OCI-M1 (cell line): ENCODE measurements at regions not wholly inside any gene's neighbourhood (a gene's known extent, or its start where the extent isn't known, plus 50 kb on each side); places are given as distances from the start of the nearest gene placed in this dataset.

Experiments
- DNase-seq: peaks from one replicate; lab custom pipeline; 2025; lab: John Stamatoyannopoulos, UW

DNA sequence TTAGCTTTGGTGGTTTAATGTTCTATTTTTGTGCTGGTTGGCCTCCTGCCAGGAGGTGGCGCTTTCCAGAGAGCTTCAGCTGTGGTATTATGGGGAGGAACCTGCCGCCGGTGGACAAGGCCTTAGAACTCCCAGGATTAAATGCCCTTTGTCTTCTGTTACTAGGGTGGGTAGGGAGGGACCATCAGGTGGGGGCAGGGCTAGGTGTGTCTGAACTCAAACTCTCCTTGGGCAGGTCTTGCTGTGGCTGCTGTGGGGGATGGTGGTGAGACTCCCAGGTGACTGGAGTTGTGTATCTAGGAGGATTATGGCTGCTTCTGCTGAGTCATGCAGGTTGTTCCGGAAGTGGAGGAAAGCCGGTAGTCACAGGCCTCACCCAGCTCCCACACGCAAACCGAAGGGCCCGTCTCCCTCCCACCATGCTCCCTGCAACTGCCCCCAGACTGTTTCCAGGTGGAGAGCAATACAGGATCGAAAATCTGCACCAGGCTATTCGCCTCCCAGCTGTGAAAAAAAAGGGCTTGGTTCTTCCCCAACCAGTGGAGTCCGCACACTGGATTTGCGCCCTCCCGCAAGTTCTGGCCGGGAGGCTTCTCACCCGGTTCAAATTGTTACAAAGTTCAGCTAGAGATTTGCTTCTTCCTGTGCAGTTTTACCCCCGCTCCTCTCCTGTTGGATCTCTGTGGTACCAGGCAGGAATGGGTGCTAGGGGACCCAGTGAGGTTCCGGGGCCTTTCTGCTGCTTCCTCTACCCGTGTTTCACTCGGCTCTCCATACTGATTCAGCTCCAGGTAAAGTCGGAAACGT is 220.5 kb downstream of the CENPF start:
- DNase-seq, result peak; percentile 33

DNA sequence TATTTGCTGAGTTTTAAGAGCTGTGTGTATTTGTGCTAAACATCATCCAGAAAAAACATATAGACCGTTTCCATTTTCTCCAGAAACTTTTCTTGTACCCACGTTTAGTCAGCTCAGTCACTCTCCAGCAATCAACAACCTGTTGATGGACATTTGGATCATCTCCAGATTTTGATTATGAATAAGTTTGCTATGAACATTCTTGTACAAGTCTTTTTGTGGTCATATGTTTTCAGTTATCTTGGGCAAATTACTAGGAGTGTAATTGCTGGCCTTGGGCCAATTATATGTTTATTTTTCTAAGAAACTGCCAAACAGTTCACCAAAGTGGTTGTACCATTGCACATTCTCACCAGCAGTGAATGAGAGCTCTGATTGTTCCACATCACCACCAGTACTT is 221.8 kb downstream of the CENPF start:
- no peak for DNase-seq

DNA sequence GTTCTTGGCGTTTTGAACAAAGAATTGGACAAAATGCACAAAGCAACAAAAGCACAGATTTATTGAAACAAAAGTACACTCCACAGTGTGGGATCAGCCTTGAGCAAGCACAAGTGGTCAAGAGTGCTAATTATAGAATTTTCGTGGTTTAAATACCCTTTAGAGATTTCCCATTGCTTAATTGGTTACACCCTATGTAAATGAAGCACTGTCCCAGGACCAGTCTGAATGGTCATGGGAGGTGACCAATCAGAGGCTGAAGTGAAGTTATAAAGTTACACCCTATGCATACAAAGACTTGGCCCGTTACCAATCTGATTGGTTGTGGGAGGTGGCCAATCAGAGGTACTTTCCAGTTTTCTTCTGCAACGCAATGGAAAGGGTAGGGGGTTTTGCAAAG is 223.6 kb downstream of the CENPF start:
- DNase-seq, result no peak

DNA sequence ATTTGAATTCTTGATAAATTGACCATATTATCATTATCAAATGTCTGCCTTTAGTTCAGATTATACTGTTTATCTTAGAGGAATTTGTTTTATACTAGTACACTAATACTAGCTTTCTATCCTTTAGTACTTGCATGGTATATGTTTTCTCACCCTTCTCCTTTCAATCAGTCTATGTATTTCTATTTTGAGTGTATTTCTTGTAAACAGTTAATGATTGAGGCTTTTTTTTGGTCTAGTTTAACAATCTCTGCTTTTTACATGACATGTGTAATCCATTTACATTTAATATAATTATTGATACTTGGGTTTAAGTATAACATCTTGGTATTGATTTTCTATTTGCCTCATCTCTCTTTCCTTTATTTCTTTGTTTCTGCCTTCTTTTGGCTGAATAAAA is 224.9 kb downstream of the CENPF start:
- no peak for DNase-seq

DNA sequence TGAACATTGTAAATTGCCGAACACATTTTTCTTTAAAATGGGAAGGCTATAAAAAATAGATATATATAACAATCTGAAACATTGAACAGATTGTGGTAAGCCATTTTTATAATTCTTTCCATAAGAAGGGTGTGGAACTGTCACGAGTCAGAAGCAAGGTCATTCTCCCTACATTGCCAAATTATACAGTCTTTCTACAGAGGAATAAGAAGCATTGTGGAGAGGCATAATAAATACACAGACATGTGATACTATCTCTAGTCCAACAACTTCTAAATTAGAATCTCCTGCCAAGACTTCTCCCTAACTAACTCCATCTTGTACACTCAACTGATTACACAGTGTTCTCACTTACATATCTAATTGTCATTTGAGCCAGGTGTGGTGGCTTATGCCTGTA is 227.9 kb downstream of the CENPF start:
- no peak for DNase-seq

DNA sequence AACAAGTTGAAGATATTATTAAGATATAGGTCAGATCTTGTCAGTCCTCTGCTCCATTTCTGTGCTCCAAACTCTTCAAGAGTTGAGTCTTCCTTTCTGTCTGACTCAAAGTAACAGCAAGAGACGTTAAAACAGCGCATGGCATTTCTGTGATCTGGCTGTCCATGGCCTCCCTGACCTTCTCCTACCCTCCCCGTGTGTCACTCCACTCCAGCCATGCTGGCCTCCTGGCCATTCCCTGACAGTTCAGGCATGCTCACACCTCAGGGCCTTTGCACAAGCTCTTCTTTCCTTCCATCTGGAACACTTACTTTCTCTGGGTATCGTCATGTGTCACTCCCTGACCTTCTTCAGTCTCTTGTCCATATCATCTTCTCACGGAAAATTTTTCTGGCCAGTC is 229.0 kb downstream of the CENPF start:
- DNase-seq, result no peak

DNA sequence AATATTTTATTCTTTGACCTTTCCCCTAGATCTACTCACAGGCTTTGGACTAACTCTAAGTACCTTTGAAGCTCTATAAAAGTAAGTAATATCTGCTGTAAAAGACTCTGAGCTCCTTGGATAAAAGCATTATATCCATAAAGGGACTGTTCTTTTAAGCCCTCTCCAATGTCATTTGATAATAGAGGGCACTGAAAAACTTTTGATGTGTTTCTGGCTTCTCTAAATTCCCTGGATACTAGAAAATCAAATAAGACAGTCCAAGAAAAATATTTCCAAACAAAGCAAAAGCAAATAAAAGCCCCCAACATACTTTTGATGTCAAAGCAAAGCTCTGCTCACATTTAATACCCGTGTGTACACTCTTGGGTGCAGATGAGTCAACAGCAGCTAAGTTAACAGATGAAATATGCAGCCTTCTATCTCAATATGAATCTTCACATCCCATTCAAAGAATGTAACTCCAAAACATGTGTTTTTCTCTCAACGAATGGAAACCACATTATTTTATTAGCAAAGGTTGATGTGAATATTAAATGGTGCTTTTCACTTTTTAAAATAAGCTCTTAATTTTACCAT is 230.3 kb downstream of the CENPF start:
- DNase-seq, result no peak

DNA sequence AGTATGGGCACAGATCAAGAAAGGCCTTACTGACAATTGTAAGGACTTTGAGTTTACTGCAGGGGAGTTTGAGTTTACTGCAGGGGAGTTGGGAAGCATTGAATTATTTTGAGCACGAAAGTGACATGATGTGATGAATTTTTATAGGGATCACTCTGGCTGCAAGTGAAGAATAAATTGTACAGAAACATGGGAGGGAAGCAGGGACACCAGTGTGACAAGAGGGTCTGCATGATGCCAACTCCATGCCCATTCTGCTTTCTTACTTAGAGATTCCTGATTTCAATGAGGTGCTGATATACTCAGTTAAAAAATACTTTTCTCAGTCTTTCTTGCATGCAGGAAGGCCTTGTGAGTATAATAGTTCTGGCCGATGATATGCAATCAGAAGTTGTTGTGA is 234.4 kb downstream of the CENPF start:
- DNase-seq, result no peak

DNA sequence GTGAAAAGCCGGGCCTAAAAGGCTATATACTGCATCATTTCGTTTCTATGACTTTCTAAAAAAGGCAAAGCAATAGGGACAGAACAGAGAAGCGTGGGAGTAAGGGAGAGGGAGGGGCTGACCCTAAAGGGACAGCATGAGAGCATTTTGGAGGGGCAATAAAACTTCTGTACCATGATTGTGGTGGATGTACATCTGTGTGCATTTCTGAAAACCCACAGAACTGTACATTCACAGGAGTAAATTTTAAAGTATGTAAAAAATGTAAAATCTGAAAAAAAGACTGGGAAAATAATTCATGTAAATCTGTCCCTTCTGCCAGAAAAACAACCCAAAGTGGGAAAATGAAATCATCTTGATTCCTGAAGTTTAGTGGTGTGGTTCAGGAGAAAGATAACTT is 235.4 kb downstream of the CENPF start:
- no peak for DNase-seq

DNA sequence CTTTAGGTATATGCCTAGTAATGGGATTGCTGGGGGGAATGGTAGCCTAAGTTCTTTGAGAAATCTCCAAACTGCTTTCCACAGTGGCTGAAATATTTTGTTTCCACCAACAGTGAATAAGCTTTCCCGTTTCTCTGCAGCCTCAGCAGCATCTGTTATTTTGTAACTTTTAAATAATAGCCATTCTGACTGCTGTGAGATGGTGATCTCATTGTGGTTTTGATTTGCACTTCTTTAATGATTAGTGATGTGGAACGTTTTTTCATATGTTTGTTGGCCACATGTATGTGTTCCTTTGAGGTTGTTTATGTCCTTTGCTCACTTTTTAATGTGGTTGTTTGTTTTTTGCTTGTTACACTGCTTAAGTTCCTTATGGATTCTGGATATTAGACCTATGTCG is 237.4 kb downstream of the CENPF start:
- DNase-seq, result no peak

DNA sequence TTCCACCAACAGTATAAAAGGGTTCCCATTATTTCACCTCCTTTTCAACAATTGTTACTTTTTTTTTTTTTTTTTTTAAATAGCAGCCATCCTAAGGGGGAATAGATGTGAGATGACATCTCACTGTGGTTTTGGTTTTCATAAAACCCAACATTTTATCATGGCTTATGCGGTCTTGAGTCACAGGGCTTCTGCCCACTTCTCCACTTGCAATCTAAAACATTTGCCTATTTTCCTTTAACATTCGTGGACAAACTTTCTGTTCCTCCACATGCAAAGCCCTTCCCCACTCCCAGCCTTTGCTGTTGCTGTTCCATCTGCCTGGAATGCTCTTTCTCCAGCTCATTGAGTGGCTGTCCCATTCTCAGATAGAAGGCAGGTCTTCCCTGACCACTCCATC is 239.7 kb upstream of the KCNK2 start:
- DNase-seq, result peak; percentile 74

DNA sequence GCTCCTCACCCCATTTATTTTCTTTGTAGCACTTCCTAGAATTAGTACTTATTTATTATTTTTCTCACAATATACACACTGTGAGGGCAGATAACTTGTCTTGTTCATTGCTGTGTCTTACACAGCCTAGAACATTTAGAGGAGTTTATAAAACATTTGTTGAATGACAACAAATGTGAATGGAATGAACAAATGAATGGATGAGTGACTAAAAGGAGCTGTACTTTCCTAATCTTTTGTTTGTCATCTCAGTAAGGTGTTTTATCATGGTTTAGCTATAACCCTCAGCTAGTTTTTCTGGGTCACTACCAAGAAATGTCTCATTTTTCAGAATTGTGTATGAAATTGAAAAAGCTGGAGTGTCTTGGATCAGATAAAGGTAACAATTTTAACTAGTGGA is 239.3 kb upstream of the KCNK2 start:
- DNase-seq, result no peak

DNA sequence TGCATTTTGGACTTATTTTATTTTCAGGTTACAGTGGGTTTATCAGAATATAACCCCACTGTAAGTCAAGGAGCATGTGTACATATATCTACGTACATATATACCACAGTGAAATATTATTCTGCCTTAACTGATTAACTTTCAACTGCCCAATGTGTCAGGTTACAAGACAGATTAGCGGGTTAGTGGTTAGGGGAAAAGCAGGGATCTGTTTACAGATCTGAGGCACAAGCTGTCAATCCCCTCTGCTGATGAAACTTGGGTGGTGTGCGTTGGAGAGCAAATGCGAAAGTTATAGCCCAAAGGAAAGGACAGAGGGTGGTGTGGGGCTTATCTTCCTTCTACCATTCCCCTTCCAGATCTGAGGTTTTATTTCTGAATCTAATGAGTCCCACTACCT is 238.2 kb upstream of the KCNK2 start:
- DNase-seq, result peak; percentile 78

DNA sequence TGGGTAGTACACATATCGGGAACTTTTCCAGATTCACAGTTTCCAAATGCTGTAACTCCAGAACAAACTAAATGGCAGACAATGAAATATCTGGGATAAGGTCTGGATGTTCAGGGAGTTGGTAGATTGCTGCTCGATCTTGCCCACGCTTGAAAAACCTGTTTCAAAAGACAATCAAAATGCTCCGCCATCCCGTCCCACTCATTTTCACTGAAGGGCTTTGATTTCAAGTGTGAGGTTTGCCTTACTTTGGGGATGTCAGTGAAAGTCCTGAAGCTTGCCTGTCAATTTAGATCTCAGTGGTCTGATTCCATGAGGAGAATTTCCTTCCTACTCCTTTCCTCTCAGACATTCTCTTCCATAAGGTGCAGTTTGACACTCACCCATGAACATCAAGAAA is 236.3 kb upstream of the KCNK2 start:
- DNase-seq, result no peak

DNA sequence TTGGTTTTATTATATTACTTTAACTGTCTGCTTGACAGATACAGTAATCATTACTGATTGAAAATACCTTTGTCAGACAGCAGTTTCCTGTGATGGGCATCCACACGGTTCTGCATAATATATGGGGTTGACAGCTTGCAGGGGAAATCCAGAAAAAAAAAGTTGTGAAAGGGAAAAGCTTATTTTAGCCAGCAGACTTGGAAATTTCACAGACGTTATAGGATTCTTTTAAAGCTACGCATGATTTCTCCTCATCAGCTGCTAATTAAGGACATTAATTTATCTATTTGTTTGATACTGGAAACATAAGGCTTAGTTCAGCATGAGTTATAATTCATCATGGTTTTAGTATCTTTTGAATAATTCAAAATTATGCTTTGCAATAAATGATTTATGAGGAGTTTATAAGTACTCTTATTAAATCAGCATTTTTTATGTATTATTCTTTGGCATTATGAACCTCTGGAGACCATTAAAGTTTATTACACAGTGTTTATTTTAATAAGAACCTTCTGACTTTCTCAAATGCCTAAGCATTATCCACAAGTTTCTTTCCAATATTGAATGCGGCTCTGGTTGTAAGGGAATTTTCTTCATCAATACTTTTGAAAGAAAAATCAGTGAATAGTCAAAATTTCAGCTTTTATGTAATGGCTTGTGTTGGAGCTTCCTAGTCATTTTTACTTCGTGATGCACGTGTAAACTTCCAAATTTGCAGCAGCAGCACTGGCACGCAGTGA is 235.3 kb upstream of the KCNK2 start:
- no peak for DNase-seq

DNA sequence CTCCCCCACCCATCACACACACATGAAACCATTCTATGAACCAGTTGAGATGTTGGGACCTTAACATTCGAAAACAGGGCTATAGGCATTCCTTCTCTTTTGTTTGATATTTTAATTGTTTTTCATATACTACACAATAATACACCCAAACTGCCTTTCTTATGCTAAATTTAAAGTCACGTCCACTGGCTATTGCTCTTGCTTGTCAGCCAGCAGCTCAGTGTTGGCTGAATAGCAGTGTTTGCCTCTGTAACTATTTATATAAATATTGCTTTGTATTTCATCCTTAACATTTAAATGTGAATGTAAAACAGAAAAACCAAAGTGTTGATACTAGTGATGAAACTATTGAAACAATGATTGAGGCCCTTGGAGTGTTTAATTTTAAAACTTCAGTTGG is 234.4 kb upstream of the KCNK2 start:
- no peak for DNase-seq

DNA sequence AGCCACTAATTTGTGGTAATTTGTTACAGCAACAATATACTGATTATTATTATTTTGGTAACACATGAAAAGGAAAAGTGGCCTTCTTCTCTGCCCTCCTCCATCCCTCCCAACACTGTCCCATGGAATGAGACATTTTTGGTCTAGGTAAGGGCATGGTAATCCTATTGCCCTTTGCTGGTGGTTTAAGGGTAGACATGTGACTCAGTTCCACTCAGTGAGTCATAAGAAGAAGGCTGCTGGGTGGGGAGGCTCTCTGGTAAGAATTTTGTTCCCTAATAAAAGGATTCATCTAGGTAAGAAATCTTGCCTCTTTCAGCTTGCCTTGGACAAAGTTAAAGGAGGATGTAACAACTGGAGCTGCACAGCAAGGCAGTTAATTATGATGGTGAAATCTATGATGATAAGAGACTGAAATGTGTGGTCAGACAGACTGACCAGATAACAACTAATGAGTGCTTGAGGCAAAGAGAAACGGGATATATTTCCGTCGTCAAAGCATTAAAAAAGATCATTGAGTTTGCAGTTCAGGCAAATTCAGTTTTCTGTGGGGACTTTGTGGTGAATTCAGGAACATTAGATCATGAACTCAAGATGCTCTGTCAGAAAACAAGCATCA is 232.0 kb upstream of the KCNK2 start:
- no peak for DNase-seq

DNA sequence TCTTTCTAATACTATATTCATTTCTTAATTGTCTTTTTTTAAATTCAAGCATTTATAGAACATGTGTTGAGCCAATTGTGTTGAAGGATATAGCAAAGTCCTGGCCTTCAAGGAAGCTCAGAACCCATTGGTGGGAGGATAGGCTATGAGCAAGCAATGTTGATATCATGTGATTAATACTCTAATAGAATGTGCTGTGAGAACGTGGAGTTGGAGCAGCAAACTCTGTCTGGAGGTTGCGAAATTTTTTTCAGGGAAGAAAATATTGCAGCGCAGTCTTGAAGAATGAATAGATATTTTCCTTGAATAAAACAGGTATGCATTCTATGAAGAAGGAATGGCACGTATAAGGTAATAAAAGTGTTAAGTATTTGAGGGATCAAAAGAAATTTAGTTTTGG is 229.2 kb upstream of the KCNK2 start:
- no peak for DNase-seq

DNA sequence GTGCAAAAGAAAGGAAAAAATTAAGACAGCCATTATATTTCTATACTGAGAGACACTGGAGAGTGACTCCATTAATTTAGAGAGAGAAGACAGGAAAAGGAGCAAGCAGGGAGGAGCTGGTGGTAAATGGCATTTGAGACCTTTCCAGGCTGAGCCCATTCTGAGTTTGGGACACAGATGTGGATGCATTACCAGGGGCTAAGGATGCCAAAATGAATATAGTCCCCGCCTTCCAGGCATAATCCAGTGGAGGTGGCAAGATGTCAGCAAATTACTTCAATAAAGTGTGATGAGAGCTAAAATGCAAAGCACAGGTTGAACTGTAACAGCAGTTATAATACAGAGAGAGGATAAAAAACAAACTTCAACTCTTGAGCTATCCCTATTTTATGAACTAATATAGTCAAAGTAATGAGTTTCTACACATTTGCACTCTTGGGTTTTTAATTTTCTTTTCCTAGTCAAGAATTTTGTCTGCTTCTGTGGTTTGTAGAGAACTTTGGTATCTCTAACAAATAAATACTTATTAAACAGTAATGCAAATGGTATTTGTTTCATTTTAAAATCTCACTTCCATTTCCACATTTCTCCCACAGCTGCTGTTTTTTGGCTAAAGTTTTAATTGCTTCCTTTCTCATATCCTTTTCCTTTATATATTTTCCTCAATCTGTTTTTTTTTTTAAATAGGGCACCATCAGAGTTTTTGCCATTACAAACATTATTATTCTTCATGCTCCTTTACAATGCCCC is 228.2 kb upstream of the KCNK2 start:
- DNase-seq, result no peak

DNA sequence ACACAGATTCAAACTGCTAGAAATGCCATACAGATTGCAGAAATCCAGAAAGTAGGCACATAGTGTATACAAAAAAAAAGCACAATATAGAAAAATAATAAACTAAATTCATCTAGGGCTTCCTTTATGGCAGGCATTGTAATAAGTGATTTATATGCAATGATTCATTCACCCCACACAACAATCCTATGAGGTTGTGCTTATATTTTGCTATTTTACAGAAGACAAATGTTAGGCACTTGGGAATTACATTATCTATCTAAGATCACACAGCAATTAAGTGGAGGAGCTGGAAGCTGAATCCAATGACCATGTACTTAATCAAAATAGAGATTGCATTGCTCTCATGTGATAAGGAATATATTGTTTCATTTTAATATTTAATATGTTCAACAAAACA is 225.7 kb upstream of the KCNK2 start:
- no peak for DNase-seq

DNA sequence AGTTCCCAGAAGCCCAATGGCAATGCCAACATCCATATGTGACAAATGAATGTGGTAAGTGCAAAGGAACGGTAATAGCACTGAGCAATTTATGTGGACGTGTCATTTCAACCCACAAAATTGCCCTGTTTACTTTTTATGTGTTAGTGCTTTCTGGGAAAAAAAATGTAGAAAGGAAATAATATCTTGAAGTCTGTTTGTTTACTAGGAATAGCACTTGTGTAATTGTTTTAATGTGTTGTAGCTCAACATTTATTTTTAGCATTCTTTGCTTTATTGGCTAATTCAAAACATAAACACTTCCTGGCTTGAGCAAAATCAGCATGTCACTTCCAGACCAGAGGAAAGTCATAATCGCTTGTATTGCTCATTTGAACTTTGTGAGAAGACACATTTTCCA is 224.8 kb upstream of the KCNK2 start:
- no peak for DNase-seq

DNA sequence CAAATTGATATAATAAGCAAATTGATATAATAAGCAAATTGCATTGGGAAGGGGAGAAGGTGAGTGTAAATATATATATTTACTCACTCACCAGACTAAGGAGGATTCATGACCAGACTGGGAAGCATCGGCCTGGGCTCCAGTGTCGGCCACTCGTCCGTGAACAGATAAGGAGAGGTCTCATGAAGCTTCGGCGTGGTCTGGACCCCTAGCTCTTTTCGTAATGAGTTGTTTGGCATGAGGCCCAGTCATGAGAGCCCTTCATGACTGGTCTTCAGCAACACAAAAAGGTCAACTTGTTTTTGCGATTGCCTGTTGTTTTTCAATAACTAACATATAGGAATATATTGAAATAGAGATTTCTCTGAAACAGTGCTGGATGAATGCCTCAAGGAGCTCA is 222.9 kb upstream of the KCNK2 start:
- no peak for DNase-seq
